SK-N-MC (cell line): ENCODE measurements at regions not wholly inside any gene's neighbourhood (a gene's known extent, or its start where the extent isn't known, plus 50 kb on each side); places are given as distances from the start of the nearest gene placed in this dataset.
"Not testable (repeated sequence)": the region's sequence is repeated elsewhere in the genome, so short reads cannot be mapped to it uniquely, and the experiment has no call there.

Source experiments
- EZH2 ChIP-seq: fragments of 200-600 bp; sonication (generic); IDR thresholded peaks from one replicate; pipeline ENCODE4 v1.6.1; 2017; ENCODE audit warnings: antibody characterized with exemption
- POLR2AphosphoS5 ChIP-seq: IDR thresholded peaks from 2 replicates; pipeline ENCODE4 v1.6.1; 2012; ENCODE audit warnings: mild to moderate bottlenecking, low read depth, low read length, borderline replicate concordance

DNA sequence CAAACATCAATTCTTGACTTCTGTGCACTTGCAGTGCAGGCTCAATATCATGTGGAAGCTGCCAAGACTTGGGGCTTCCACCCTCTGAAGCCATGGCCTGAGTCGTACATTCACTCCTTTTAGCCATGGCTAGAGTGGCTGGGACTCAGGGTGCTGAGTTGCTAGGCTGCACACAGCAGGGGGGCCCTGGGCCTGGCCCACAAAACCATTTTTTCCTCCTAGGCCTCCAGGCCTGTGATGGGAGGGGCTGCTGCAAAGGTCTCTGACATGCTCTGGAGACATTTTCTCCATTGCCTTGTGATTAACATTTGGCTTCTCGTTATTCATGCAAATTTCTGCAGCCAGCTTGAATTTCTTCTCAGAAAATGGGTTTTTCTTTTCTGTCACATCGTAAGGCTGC, 1226.8 kb downstream of the AACS start:
- TF ChIP-seq POLR2AphosphoS5, EZH2: not testable (repeated sequence)
